ENCODE measurements at regions not wholly inside any gene's neighbourhood (a gene's known extent, or its start where the extent isn't known, plus 50 kb on each side); places are given as distances from the start of the nearest gene placed in this dataset.
A peak's percentile ranks its signal among the peaks of the same experiment; 100 is the strongest.

DNA sequence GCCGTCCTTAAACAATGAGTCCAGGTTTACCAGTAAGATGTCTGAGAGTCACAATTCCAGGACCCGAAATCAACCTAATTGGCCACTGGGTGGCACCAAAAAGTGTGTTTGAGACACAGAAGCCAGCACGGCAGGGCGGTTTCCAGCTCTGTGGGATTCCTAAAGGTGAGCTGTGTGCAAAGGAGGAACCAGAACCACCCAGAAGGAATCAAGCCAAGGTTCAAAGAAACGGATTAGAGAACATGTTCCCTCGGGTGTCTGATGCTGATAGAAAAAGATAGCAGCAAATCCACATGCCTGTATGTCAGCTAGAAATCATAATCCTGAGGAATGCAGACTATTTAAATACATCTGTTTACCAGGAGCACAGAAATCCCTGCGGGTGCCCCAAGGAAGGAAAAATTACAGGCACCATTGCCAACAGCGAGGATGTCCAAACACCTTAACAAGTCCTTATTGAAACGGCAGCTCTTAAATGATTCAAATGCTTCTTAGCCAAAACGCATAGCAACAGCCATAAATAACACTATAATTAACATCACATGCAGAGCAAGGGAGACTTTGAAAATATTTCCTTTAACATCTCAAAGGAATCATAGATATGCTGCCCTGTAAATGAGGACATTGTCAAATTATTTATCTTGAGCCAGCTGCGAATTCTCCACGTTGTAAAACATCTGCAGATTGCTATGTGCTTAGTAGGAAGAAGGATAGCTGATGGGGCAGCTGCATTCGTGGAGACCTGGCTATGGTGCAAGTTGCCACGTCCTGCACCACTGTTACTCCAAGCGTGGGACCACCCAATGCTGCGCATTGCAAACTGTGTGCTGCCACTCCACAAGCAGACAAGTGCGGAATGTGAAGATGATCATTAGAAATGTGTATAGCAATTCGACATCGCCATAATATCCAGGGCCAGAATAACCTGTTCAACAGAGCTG lies 318.7 kb upstream of the NCKAP5 start:
- TF ChIP-seq, protein P1, sequence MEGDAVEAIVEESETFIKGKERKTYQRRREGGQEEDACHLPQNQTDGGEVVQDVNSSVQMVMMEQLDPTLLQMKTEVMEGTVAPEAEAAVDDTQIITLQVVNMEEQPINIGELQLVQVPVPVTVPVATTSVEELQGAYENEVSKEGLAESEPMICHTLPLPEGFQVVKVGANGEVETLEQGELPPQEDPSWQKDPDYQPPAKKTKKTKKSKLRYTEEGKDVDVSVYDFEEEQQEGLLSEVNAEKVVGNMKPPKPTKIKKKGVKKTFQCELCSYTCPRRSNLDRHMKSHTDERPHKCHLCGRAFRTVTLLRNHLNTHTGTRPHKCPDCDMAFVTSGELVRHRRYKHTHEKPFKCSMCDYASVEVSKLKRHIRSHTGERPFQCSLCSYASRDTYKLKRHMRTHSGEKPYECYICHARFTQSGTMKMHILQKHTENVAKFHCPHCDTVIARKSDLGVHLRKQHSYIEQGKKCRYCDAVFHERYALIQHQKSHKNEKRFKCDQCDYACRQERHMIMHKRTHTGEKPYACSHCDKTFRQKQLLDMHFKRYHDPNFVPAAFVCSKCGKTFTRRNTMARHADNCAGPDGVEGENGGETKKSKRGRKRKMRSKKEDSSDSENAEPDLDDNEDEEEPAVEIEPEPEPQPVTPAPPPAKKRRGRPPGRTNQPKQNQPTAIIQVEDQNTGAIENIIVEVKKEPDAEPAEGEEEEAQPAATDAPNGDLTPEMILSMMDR (IDR thresholded peaks at IDR 0.05) = peak; percentile 29 to 67 (median 57)
- TF ChIP-seq POLR2A (IDR thresholded peaks at IDR 0.05) = no peak
